NCI-H1092 treated with DMSO at 0.1 percent for 48 hours (cell line): ENCODE measurements at regions not wholly inside any gene's neighbourhood (a gene's known extent, or its start where the extent isn't known, plus 50 kb on each side); places are given as distances from the start of the nearest gene placed in this dataset.

ENCODE experiments used
- DNase-seq: peaks from one replicate; lab custom pipeline; 2025; lab: John Stamatoyannopoulos, UW

DNA sequence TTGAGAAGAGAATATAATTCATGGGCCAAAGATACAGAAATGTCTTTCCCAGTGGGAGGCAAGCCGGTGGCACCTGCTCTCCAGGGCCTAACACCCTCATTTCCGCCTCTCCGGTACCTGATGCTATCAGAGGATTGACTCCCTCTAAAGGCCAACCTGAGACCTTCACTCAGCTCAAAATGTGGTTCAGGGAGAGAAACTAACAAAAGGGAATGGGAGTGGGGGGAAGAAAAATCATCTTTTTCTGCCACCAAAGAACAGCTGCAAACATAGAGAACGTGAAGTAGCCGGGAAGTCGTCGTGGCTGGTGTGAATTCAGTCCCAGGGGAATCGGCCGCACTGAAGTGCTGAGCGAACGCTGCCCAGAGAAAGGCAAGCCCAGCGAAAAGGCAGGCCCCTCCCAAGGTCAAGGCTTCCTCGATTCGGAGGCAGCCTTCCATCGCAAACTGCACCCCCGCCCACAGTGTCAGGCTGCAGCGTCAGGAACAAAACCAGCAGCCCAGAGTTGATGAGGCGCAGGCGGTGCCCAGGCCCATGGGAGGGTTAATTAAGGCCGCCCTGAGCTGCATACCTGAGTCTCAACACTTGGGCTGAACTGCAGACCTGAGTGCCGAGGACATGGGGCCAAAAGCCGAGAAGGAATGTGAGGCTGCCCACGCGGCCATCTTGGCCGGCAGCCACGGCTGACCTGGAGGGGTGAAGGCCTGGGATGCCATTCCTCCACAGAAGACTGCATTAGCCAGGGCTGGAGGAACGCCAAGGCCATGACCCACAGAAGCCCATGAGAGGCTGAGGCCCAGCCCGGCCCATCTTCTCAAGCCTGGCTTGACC lies 160.2 kb downstream of the PSMG1 start:
- DNase-seq, result peak; percentile 91

DNA sequence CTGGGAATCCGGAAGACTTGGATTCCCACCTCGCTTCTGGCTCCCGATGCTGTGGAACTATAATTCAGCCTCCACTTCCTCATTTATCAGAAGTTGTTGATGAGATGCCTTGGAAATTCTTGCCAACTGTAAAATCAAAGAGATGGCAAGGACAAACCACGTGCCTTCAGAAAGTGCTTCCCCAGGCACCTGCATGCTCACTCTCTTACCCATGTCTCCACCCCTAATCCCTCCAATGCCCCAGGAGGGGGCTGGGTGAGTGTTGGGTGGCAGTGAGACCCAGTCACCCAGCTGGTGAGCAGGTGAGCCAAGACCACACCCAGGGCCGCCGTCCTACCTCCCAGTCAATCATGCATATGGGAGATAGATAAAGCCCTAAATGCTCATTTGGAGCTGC lies 160.8 kb downstream of the PSMG1 start:
- no peak for DNase-seq

DNA sequence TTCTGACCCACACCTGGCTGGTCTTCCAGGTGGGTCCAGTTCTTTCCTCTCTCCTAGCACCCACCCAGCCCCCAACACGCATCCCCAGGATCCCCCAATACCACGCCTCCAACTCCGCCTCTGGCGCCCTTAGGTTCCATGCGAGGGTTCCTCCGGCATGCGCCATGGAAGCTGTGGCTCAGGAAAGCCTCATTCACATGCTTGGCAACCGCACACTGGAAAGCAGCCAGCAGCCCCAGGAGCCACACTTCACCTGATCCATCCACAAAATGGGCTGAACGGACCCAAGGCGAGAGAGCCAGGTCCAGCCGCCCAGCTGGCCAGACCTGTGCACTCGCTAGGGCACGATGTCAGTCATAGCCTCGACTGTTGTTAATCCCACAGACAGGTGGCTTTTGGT lies 161.2 kb downstream of the PSMG1 start:
- no peak for DNase-seq

DNA sequence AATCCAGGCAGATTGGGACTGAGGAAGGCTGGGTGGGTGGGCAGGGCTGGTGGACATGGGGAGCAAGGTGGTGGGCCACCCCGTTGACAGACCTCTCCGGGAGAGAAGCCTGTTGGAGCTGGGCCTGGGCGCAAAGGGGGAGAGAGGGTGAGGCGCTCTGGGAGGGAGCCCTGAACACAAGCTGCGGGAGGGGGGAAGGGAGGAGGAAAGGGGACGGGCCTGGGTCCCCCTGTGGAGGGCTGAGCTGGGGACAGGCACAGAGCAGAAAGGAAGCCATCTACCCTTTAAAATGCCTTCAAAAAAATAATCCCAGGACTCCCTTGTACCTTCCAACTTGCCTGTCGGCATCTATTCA lies 161.8 kb downstream of the PSMG1 start:
- DNase-seq, result no peak

DNA sequence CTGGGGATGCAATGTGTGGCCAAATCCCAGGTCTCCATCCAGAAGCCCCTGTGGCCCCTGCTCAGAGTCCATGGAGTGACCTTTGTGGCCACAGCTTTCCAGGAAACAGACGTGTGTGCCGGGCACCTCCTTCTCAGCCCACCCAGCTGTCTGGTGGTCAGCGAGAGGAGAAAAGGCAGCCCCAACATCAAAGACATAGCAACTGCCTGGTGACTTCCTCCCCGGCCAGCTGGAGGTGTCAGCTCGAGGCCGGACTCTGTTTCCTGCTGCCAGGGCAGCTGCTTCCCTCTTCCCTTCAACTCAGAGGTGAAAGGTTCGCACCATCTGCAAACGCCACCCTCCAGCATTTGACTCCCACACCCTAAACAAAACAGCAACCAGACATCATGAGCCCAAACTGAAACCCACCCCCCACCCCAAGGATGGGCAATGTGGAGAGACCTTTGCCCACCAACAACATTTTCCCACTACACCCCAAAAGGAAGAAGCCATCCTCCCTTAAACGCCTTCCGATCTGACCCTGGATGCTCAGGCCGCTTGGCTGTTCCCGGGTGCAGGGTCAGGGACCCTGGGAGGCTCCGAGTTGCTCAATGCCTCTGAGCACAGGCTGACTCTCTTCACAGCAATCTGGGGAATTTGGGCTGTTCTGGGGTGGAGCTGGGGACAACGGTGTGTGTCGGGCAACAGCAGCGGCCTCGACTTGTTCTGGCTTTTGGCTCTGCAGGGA lies 162.3 kb downstream of the PSMG1 start:
- DNase-seq, result no peak

DNA sequence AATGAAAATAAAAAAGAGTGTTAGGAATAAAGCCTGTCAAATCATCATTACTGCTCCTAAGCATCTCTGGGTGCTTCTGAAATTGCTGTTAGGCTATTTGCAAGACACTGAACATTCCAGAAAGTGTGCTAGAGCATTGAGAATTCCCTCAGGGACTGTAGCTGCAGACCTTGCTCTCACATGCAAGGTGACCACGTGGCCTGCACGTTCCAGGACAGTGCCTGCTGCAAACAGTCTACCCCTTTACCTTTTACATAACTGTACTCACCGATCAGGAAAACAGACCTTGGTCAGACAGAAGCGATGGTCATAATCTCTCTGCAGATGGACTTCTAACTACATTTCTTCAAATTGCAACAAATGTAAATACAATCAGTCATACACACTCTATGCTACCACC lies 164.5 kb downstream of the PSMG1 start:
- DNase-seq, result no peak

DNA sequence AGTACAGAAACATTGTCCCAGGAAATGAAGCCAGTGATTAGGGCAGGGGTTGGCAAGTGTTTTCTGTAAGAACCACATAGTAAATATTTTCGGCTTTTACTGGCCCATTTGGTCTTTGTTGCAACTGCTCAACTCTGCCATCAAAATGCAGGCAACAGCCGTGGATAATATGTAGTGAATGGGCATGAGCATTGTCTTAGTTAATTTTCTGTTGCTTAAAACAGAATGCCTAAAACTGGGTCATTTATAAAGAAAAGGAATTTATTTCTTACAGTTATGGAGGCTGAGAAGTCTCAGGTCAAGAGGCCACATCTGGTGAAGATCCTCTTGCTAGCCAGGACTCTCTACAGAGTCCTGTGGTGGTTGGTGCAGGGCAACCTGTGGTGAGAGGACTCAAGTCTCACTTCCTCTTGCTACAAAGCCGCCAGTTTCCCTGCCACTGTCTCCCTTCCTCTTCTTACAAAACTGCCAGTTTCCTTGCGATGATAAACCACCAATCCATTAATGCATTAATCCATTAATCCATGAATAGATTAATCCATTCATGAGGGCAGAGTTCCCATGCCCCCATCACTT lies 166.4 kb downstream of the PSMG1 start:
- no peak for DNase-seq

DNA sequence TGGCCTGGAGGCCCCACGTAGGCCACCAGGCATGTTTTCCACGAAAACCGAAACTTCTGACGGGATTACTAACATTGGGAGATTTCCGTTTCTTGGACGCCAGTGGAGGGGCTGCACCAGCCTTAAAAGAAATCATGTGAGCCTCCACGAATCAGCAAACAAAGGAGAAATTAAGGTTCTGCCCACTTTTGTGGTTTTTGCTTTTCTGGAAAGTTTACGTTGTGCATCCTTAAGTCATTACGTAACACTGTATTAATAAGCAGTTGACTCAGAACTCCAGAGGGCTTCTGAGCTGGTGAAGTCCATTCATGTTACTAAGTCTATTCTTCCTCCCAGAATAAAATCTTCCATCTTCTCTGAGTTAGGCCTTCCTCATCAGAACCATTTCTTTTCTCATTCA lies 168.5 kb downstream of the PSMG1 start:
- DNase-seq, result no peak

DNA sequence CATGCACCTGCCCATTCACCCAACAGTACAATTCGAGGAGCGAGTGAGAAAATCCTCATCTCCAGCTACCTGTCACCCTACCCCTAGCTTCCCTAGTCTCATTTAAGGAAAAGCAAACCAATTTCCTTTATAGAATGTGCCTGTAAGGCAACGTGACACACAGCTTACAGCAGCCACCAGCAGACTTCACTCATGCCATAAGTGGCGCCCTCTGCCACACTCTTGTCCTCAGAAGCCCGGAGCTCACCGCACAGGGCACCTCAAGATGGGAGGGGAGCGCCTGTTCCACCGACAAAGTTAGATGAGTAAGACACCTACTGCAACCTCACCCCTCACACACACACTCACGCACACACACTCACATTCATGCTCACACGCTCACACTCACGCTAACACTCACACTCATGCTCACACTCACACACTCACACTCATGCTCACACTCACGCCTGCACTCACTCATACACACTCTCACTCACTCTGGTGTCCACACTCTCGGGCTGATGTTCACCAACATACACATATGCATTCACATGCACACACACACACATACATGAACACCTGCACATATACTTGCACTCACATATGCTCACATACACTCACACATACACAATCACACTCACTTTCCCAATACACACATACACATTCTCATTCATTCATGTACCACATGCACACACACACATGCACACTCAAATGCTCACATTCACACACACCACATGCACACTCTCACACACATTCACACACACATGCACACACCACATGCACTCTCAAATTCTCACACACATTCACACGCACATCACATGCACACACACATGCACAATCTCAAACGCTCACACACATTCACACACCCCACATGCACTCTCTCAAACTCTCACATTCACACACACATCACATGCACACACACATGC lies 170.7 kb downstream of the PSMG1 start:
- DNase-seq, result no peak

DNA sequence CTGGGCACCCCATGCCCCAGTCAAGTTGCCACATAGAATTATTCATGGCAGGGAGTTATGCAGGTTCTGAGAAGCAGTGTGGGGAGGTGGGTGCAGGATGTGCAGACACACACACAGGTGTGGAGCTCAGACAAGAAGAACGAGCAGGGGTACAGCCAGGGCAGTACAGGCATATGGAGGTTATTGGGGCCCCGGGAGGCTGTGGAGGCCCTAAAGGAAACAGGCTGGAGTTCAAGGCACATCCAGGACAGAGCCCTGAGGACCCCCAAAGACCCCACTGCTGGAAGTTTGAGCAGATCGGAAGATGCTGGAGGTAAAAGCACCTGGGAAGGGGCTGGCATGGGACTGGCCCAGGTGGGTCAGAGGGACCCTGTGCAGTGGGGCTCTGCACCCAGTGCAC lies 171.3 kb downstream of the PSMG1 start:
- no peak for DNase-seq

DNA sequence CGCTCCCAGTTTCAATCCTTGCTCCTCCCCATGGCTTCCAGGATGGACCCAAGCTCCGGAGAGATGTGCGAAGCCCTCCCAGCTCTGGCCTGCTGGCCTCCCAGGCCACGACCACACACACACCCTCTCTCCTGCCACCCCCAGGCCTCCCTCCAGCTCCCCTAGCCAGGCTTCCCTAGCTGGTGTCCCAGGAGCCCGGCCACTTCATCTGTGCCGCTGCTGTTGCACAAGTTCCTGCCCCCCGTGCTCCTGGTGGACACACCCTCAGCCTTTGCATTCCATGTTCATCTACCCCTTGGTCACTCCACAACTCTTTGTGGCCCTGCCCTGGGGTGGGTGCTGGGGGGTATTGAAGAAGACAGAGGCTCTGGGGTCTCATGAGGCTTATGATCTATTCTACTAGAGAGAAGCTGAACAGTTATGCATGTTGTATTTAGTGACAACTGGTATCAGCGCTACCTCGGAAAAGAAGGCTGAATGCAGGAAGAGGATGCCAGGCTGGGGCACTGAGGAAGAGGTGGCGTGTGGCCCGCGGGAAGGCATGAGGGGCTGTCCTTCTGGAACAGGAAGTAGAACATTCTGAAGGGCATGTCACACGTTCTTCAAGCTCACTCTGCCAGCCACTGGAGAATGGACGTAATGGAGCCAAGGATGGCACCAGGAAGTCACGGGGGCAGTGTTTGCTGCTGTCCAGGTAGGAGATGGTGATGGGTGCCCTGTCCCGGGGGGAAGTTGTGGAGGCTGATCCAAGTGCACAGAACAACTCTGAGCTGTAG lies 172.4 kb downstream of the PSMG1 start:
- no peak for DNase-seq

DNA sequence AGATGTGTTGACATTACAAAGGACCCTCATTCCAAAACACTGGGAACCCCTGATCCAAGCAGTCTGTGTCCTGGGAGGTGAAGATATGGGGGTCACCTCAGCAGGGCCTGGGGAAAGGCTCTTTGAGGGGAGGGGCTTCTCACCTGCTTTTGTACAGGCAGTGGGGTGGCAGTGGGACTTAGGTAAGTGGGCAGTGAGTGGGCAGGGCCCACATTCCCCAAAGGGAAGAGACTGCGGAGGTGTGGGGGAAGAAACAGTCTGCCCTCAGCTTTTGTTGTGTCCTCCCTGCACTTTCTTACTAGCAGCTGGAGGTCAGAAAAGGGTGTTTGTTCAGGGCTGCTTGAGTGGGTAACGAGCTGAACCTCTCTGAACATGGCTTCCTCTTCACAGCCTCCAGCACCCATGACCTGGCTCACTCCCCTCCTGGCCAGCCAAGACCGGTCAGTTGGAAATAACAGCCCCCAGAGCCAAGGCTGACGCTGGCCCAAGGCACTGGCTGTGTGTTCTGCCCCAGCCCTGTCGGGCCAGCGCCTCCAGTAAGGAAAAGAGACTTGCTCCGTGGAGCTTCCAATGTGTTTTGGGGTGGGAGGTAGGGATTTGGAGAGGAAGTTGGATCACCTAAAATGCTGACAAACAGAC lies 173.5 kb downstream of the PSMG1 start:
- no peak for DNase-seq

DNA sequence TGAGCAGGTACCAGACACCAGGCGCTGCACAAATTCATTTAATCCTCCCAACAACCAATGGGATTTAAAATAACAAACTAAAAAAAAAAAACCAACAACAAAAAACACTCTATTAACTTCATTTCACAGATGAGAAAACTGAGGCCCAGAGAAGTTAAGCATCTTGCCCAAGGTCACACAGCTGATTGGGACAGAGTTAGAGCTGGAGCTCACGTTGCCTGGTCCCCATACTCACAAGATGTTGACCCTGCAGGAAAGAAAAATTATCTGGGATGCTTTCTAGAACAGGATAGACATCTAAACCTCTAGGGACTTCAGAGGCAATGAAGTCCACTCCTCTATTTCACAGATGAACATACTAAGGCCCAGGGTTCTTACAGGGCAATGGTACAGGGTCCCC lies 175.3 kb downstream of the PSMG1 start:
- DNase-seq, result no peak

DNA sequence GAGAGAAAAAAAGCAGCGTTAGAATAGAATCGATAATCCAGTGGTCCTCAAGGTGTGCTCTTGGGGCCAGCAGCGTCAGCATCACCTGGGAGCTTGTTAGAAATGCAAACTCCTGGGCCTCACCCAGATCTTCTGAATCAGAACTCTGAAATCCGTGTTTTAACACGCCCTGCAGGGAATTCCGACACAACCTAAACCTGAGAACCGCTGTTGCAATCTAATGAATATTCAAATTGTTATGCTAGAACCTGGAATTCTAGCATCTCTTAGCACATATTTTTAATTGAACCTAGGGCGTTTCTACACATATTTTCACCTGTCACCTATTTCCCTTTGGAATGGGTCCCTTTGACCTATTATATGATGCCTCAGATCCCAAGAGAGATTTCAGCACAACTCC lies 175.7 kb downstream of the PSMG1 start:
- no peak for DNase-seq

DNA sequence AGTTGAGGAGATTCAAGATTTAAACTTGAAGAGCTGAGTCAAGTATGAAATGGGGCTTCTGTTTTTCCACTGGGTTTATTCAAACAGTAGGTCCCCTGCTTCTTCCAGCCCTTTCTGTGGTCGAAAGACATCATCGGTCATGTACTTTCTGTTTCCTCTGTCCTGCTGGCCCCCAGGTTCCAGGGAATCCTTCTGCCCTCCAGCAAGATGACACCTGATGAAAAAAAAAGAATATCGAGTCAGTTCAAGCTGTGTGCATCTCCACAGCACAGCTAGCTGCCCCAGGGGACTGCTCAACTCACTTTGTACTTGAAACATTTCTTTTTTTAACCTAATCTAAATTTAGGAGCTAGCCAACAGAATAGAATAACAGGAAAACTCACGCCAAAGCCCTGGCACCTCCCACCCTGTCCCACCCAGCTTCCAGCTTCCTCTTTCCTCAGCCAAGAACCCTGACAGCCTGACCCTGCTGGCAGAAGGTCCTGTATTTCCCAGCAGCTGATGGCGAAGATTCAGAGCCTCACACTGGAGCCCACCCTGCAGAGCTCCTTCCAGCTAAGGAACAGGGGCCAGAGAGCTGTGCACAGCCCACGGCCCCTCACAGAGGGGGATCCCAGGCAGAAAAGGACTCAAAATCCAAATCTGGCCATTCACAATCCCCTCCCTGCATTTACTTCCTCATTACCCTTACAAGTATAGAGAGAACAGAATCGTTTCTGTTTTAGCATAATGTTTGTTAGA lies 176.5 kb downstream of the PSMG1 start:
- DNase-seq, result no peak

DNA sequence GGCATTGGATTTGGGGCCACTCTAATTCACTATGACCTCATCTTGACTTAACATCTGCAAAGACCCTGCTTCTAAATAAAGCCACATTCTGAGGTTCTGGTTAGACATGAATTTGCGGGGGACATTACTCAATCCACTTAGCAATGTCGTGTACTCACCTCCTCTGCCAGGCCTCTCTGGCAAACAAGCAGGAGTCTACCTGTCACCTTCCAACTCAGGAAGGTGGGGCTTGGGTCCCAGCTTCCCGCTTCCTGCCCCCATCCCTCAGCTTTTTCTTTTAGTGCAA lies 177.8 kb downstream of the PSMG1 start:
- DNase-seq, result peak; percentile 41

DNA sequence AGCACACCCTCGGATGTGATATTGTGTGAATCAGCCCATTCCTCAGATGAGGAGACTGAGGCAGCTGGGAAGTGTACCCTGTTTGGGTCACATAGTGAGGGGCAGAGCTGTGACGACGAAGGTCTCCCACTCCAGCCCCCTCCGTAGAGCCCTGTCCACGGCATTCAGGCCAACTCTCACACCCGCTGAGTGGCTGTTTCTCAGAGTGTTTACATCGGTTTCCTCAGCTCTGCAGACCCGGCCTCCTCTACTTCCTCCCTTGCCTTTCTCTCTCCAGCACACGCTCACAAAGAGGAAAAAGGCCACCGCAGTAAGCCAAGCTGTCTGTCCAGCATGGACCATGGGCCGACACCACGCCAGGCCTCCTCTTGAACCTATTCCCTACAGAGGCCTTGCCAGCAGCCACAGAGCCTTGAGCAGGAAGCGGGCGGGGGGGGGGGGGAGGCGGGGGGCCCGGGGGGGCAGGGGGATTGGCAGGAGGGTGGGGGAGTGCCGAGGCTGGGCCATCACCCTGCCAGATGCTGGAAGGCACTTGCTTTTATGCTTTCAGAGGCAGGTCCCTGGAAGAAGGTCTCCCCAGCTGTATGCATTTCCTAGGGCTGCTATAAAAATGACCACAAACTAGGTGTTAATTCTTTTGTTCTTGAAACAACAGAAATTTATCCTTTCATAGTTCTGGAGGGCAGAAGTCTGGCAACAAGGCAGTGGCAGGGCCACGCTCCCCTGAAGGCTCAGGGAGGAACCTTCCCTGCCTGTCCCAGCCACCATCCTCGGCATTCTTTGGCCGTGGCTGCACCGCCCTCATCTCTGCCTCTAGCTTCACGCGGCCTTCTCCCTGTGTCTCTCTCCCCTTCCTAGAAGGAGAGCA lies 178.4 kb downstream of the PSMG1 start:
- peak; percentile 79 for DNase-seq

DNA sequence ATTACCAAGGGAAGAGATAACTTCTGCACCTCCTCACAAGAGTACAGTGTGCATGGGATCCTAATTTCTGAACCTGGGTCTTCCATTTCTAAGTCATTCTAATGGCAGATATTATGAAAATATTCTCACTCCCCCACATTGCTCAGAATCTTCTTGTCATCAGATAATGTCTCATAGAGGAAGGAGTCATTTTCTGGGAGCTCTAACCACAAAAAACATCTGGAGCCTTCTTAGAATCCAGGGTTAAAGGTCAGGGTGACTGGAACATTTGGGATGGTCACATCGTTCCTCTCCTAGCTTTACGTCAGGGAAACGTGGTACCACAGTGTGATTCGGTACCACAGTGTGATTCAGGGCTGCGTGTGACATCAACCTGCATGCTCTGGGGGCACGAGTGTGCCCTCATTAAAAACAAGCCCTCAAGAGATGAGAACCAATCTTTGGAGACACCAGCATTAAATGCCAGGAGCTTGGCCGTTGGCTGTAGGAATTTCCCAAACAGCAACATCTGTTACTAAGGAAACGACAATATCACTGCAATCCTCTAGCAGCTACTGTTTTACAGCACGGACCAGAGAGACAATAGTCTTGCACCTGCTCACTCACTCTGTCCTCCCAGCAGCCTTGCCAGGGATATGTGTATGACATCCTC lies 179.1 kb downstream of the PSMG1 start:
- DNase-seq, result peak; percentile 48

DNA sequence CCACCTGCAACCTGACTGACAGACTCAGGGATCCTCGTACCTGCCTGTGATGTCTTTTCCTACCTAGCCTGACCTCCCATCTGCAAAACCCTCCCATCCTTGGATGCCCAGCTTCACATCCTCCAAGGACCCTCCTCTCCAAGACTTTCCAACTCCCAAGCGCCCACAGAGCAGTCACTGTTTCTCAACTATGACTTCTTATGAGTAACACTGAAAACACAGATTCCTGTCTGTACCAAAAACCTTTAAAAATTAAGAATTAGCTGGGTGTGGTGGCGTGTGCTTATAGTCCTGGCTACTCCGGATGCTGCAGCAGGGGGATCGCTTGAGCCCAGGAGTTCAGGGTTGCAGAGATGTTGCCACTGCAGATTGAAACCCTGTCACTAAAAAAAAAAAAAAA lies 181.9 kb downstream of the PSMG1 start:
- DNase-seq, result no peak
